ENCODE measurements at regions not wholly inside any gene's neighbourhood (a gene's known extent, or its start where the extent isn't known, plus 50 kb on each side); places are given as distances from the start of the nearest gene placed in this dataset.

DNA sequence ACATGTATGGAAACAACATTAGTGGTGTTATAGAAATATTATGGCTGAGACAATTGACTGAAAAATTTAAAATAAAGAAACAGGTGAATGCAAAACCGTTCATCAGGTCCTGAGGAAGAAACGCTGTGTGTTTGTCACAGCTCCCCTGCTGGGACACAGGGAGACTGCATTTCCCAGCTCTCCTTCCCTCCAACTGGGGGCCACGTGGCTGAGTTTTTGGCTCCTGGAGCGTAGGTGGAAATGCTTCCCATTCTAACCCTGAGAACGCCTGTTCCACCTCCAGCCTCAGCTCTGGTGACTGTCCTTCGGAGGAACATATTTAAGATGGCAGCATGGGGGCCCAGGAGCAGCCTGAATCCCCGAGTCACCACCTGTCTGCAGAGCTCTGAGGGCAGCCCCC is 398.6 kb downstream of the BRD1 start:
- Histone ChIP-seq H3K27ac (ENCODE audit: low read depth, low read length) (no peak overlapping the region), H3K4me2 (ENCODE audit: low read depth, low read length, poor library complexity, severe bottlenecking) (no peak overlapping the region), H3K4me3 (ENCODE audit: insufficient read depth, low read length, poor library complexity, severe bottlenecking) (no peak overlapping the region), H3K9me3 (ENCODE audit: insufficient read depth, low read length) (no peaks in the 10 kb centered on the region), H3K27me3 (ENCODE audit: low read length) (no peaks in the 10 kb centered on the region), H3K36me3 (ENCODE audit: low read length) (no peaks in the 10 kb centered on the region), H3F3A (ENCODE audit: insufficient read depth) (no peaks in the 10 kb centered on the region), H3K9ac (ENCODE audit: low read length) (no peak overlapping the region), H2AFZ (ENCODE audit: low read depth, low read length, severe bottlenecking) (no peak overlapping the region), H4K20me1 (ENCODE audit: low read depth, low read length) (no peaks in the 10 kb centered on the region), H3K79me2 (ENCODE audit: insufficient read depth, low read length) (no peaks in the 10 kb centered on the region), H3K9me2 (replicated peaks; ENCODE audit: insufficient read depth, low read length) (no peaks in the 10 kb centered on the region)
- no peak for TF ChIP-seq CTCF (IDR thresholded peaks at IDR 0.05; ENCODE audit: insufficient read depth, low read length, poor library complexity, severe bottlenecking)
- no peak for TF ChIP-seq EZH2phosphoT487 (conservative IDR thresholded peaks at IDR 0.05; ENCODE audit: low read length)

DNA sequence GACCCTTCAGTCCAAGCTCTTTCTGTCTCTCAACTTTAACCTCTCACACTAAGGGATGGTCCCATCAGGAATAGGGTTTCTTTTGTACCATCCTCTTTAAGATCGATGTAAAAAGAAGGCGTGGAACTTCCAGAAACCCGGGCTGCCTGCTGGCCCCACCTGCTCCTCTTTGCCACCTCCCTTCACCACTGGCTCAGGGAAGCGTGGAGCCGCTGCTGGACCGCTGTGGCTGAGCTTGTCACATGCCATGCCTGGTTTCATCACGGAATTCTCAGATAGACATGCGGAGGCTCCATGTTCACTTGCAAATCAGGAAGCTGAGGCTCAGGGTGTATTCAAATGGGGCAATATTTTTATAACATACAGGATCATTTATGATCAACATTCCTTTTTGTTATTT is 399.7 kb downstream of the BRD1 start:
- H4K20me1 ChIP-seq (ENCODE audit: low read depth, low read length): no peaks in the 10 kb centered on the region
- H3K79me2 ChIP-seq (ENCODE audit: insufficient read depth, low read length): no peaks in the 10 kb centered on the region
- no peak overlapping the region for H3K9ac ChIP-seq (ENCODE audit: low read length)
- no peaks in the 10 kb centered on the region for H3K36me3 ChIP-seq (ENCODE audit: low read length)
- no peaks in the 10 kb centered on the region for H3F3A ChIP-seq (ENCODE audit: insufficient read depth)
- no peak overlapping the region for H3K27ac ChIP-seq (ENCODE audit: low read depth, low read length)
- H3K4me2 ChIP-seq (ENCODE audit: low read depth, low read length, poor library complexity, severe bottlenecking): no peak overlapping the region
- no peak overlapping the region for H3K4me3 ChIP-seq (ENCODE audit: insufficient read depth, low read length, poor library complexity, severe bottlenecking)
- H3K9me2 ChIP-seq (replicated peaks; ENCODE audit: insufficient read depth, low read length): no peaks in the 10 kb centered on the region
- H3K27me3 ChIP-seq (ENCODE audit: low read length): no peaks in the 10 kb centered on the region
- no peak for TF ChIP-seq CTCF (IDR thresholded peaks at IDR 0.05; ENCODE audit: insufficient read depth, low read length, poor library complexity, severe bottlenecking)
- no peak for TF ChIP-seq EZH2phosphoT487 (conservative IDR thresholded peaks at IDR 0.05; ENCODE audit: low read length)
- H2AFZ ChIP-seq (ENCODE audit: low read depth, low read length, severe bottlenecking): no peak overlapping the region
- no peaks in the 10 kb centered on the region for H3K9me3 ChIP-seq (ENCODE audit: insufficient read depth, low read length)

GRCh38 chr22:49427341-49427740 is 400.3 kb downstream of the BRD1 start:
- H3F3A ChIP-seq (ENCODE audit: insufficient read depth): no peaks in the 10 kb centered on the region
- H3K4me2 ChIP-seq (ENCODE audit: low read depth, low read length, poor library complexity, severe bottlenecking): no peak overlapping the region
- no peaks in the 10 kb centered on the region for H3K36me3 ChIP-seq (ENCODE audit: low read length)
- H3K27ac ChIP-seq (ENCODE audit: low read depth, low read length): no peak overlapping the region
- H2AFZ ChIP-seq (ENCODE audit: low read depth, low read length, severe bottlenecking): no peak overlapping the region
- no peaks in the 10 kb centered on the region for H3K9me2 ChIP-seq (replicated peaks; ENCODE audit: insufficient read depth, low read length)
- H3K4me3 ChIP-seq (ENCODE audit: insufficient read depth, low read length, poor library complexity, severe bottlenecking): no peak overlapping the region
- no peaks in the 10 kb centered on the region for H3K79me2 ChIP-seq (ENCODE audit: insufficient read depth, low read length)
- no peaks in the 10 kb centered on the region for H4K20me1 ChIP-seq (ENCODE audit: low read depth, low read length)
- no peaks in the 10 kb centered on the region for H3K27me3 ChIP-seq (ENCODE audit: low read length)
- H3K9me3 ChIP-seq (ENCODE audit: insufficient read depth, low read length): no peaks in the 10 kb centered on the region
- no peak overlapping the region for H3K9ac ChIP-seq (ENCODE audit: low read length)
- TF ChIP-seq EZH2phosphoT487 (conservative IDR thresholded peaks at IDR 0.05; ENCODE audit: low read length) (no peak), CTCF (IDR thresholded peaks at IDR 0.05; ENCODE audit: insufficient read depth, low read length, poor library complexity, severe bottlenecking) (no peak)
